ENCODE measurements at regions not wholly inside any gene's neighbourhood (a gene's known extent, or its start where the extent isn't known, plus 50 kb on each side); places are given as distances from the start of the nearest gene placed in this dataset.

GRCh38 chr5:19058216-19058615 lies 929.8 kb downstream of the CDH18 start:
- TF ChIP-seq CTCF (IDR thresholded peaks at IDR 0.05; ENCODE audit: insufficient read depth, low read length) (no peak), REST (IDR thresholded peaks at IDR 0.05; ENCODE audit: insufficient replicate concordance, low read depth) (no peak), POLR2AphosphoS5 (IDR thresholded peaks at IDR 0.05; ENCODE audit: low read depth) (no peak), GABPA (IDR thresholded peaks at IDR 0.05; ENCODE audit: low read depth) (no peak)

Measured in HL-60 (cell line).